K562 (cell line): ENCODE measurements at regions not wholly inside any gene's neighbourhood (a gene's known extent, or its start where the extent isn't known, plus 50 kb on each side); places are given as distances from the start of the nearest gene placed in this dataset.

Experiments
- ATAC-seq: fragments of 200-7000 bp; cut with Tn5 transposase; 3 replicates; pipeline ENCODE4 v1.9.1; 2020; ENCODE audit warnings: moderate library complexity
- BruUV-seq: library from RNA; stranded (reverse); fragments of 400-500 nt; replicated peaks from 2 replicates; lab custom pipeline; 2021; lab: Mats Ljungman, UMichigan
- CTCF ChIA-PET: fragments of 300-600 bp; formaldehyde crosslinking; extraction: SDS; loops from one replicate; lab custom pipeline; 2021; ENCODE audit warnings: low intra/inter-chr PET ratio; lab: Yijun Ruan, JAX
- POLR2A ChIA-PET: fragments of 300-600, 350-650 bp; sonication (Branson Sonifier 250); formaldehyde crosslinking; extraction: SDS; loops from one replicate; lab custom pipeline; 2021; ENCODE audit warnings: antibody characterized with exemption, inconsistent platforms; lab: Yijun Ruan, JAX
- DNase-seq, 4 experiments: peaks; one replicate each; pipeline versions ENCODE4 v3.0.0 to v3.0.0-alpha.2; 2011 to 2018; ENCODE audit warnings: low spot score in 3 of 4, mixed read lengths in 3 of 4; ENCODE audit errors: extremely low read depth in 1 of 4
- FAIRE-seq: peaks from 2 replicates; lab custom pipeline; 2011; peaks lifted over from hg19 to GRCh38; lab: Jason Lieb, UNC
- H2AFZ ChIP-seq: 2 replicates; pipeline ENCODE4 v1.6.0; 2011; ENCODE audit warnings: low read depth, low read length, control low read depth, inconsistent platforms
- H3K27ac ChIP-seq: fragments of 200-600 bp; 3 replicates; pipeline ENCODE4 v1.8.0; 2011; ENCODE audit warnings: low read depth, mild to moderate bottlenecking, control low read depth, inconsistent platforms, low read length, moderate library complexity, mixed read lengths; ENCODE audit errors: extremely low read depth
- H3K27me3 ChIP-seq, 2 experiments: fragments of 300-600 bp in 1 of 2; 2 replicates in 1 of 2; 3 replicates in 1 of 2; pipeline versions ENCODE4 v1.6.0 to v1.8.0; 2011; ENCODE audit warnings: inconsistent platforms in 2 of 2, low read length in 2 of 2, mild to moderate bottlenecking in 1 of 2, mixed read lengths in 1 of 2, moderate library complexity in 1 of 2; ENCODE audit not compliant: control insufficient read depth in 2 of 2, insufficient read depth in 2 of 2
- H3K36me3 ChIP-seq: fragments of 300-600 bp; 3 replicates; pipeline ENCODE4 v1.8.0; 2011; ENCODE audit warnings: mild to moderate bottlenecking, low read length, inconsistent platforms; ENCODE audit not compliant: control insufficient read depth, insufficient read depth
- H3K4me1 ChIP-seq, 2 experiments: fragments of 200-600 bp in 1 of 2; replicated peaks in 1 of 2; 2 replicates in 1 of 2; 3 replicates in 1 of 2; pipeline versions ENCODE4 v1.5.1 to v1.8.0; 2011; ENCODE audit warnings: inconsistent platforms in 2 of 2, low read length in 2 of 2, mild to moderate bottlenecking in 1 of 2, mixed read lengths in 1 of 2, moderate library complexity in 1 of 2; ENCODE audit not compliant: control insufficient read depth in 2 of 2, insufficient read depth in 2 of 2
- H3K4me2 ChIP-seq: 2 replicates; pipeline ENCODE4 v1.6.1; 2011; ENCODE audit warnings: low read length, control low read depth, inconsistent platforms, mixed read lengths; ENCODE audit not compliant: insufficient read depth
- H3K4me3 ChIP-seq: fragments of 200-600 bp; sonication (generic), shearing (Covaris generic); 2 replicates; pipeline ENCODE4 v1.5.1; 2016; ENCODE audit warnings: control low read depth, inconsistent platforms
- H3K79me2 ChIP-seq: fragments of 200-600 bp; 3 replicates; pipeline ENCODE4 v1.8.0; 2011; ENCODE audit warnings: low read length, inconsistent platforms; ENCODE audit not compliant: control insufficient read depth, insufficient read depth
- H3K9ac ChIP-seq, 2 experiments: 2 replicates each; pipeline versions ENCODE4 v1.6.0 to v1.6.1; 2011; ENCODE audit warnings: low read depth in 2 of 2, low read length in 2 of 2, control low read depth in 1 of 2, inconsistent platforms in 1 of 2, mild to moderate bottlenecking in 1 of 2, mixed read lengths in 1 of 2; ENCODE audit not compliant: insufficient read depth in 1 of 2
- H3K9me1 ChIP-seq: one replicate; pipeline ENCODE4 v1.6.0; 2011; ENCODE audit warnings: inconsistent platforms, mild to moderate bottlenecking, low read length, moderate library complexity; ENCODE audit not compliant: control insufficient read depth, insufficient read depth
- H3K9me3 ChIP-seq: replicated peaks from 2 replicates; pipeline ENCODE4 v1.5.1; 2011; ENCODE audit warnings: low read depth, low read length, inconsistent platforms; ENCODE audit not compliant: control insufficient read depth, insufficient read depth
- H4K20me1 ChIP-seq: replicated peaks from 2 replicates; pipeline ENCODE4 v1.6.1; 2011; ENCODE audit warnings: low read length, inconsistent platforms, mixed read lengths; ENCODE audit not compliant: control insufficient read depth, insufficient read depth
- CBX3 ChIP-seq, 2 experiments: IDR thresholded peaks; 1 replicate in 1 of 2; 2 replicates in 1 of 2; pipeline ENCODE4 v1.6.1; 2012; ENCODE audit warnings: inconsistent platforms in 2 of 2, low read length in 2 of 2, borderline replicate concordance in 1 of 2, control low read depth in 1 of 2
- FOXM1 ChIP-seq, 2 experiments: fragments of 450-650 bp in 1 of 2; sonication (generic) in 1 of 2; formaldehyde crosslinking in 1 of 2; IDR thresholded peaks; 2 replicates each; pipeline versions ENCODE4 v1.6.1 to v1.9.0; 2017 to 2022; ENCODE audit warnings: low read depth in 2 of 2, mild to moderate bottlenecking in 2 of 2, missing genetic modification reagents in 1 of 2, moderate library complexity in 1 of 2
- GATA2 ChIP-seq: sonication (generic); formaldehyde crosslinking; IDR thresholded peaks from 2 replicates; pipeline ENCODE4 v1.4.0; 2020; ENCODE audit warnings: mild to moderate bottlenecking, missing genetic modification reagents
- JUNB ChIP-seq: fragments of 450-650 bp; formaldehyde crosslinking; conservative IDR thresholded peaks from 2 replicates; pipeline ENCODE4 v1.4.0; 2020; ENCODE audit warnings: mild to moderate bottlenecking
- KDM4B ChIP-seq, 2 experiments: fragments of 450-650 bp in 1 of 2; sonication (generic) in 1 of 2; IDR thresholded peaks; 2 replicates each; pipeline ENCODE4 v1.6.1; 2016 to 2017; ENCODE audit warnings: borderline replicate concordance in 2 of 2, antibody characterized with exemption in 1 of 2, low read depth in 1 of 2, mild to moderate bottlenecking in 1 of 2
- PCBP1 ChIP-seq: fragments of 200-400 bp; formaldehyde crosslinking; IDR thresholded peaks from 2 replicates; pipeline ENCODE4 v1.6.1; 2018; ENCODE audit warnings: mild to moderate bottlenecking, low read depth, low read length; ENCODE audit not compliant: poor library complexity, severe bottlenecking
- RBFOX2 ChIP-seq: fragments of 200-400 bp; formaldehyde crosslinking; IDR thresholded peaks from 2 replicates; pipeline ENCODE4 v1.6.1; 2017; ENCODE audit warnings: low read depth, mild to moderate bottlenecking, low read length, moderate library complexity
- ZNF354B ChIP-seq: fragments of 250-450 bp; sonication (Bioruptor Pico); IDR thresholded peaks from 2 replicates; pipeline ENCODE4 v1.4.0; 2020
- ZNF77 ChIP-seq: fragments of 250-450 bp; sonication (Bioruptor Pico); IDR thresholded peaks from 2 replicates; pipeline ENCODE4 v1.5.0; 2020
- WGBS: fragments of 100-300 bp; shearing (Covaris generic); methylation state at CpG from one replicate; pipeline ENCODE4 v1.1.6; 2016; ENCODE audit warnings: low coverage, mixed read lengths; ENCODE audit not compliant: insufficient coverage; ENCODE audit errors: missing lambda C conversion rate; 5-methylcytosine and 5-hydroxymethylcytosine counted together
- in situ Hi-C: fragments of 300-500 bp; cut with MboI; formaldehyde crosslinking; loops from 4 replicates; pipeline ENCODE4 v1.15.0; 2018; ENCODE audit warnings: inconsistent platforms, mixed read lengths
- intact Hi-C: fragments of 100-400 bp; cut with micrococcal nuclease; formaldehyde crosslinking; loops from 2 replicates; pipeline ENCODE4 v1.14.2; 2022
- TF ChIP-seq, protein P1 (sequence below): fragments of 450-650 bp; formaldehyde crosslinking; conservative IDR thresholded peaks from 2 replicates; pipeline ENCODE4 v1.4.0; 2022; ENCODE audit warnings: mild to moderate bottlenecking, missing genetic modification characterization
- TF ChIP-seq, protein P2 (sequence below), 3 experiments: IDR thresholded peaks in 2 of 3; conservative IDR thresholded peaks in 1 of 3; 2 replicates each; pipeline ENCODE4 v1.5.1; 2011 to 2012; ENCODE audit warnings: low read length in 3 of 3, mild to moderate bottlenecking in 3 of 3, control low read depth in 2 of 3, improper control_type of control experiment in 1 of 3, inconsistent platforms in 1 of 3, low read depth in 1 of 3, mixed read lengths in 1 of 3, moderate library complexity in 1 of 3; ENCODE audit not compliant: insufficient read depth in 2 of 3
- TF ChIP-seq, protein P3 (sequence below): fragments of 250-450 bp; sonication (Bioruptor Pico); IDR thresholded peaks from 2 replicates; pipeline ENCODE4 v1.5.0; 2021
- TF ChIP-seq, protein P4 (sequence below): sonication (generic); formaldehyde crosslinking; IDR thresholded peaks from 2 replicates; pipeline ENCODE4 v1.8.0; 2022; ENCODE audit warnings: missing genetic modification reagents, mild to moderate bottlenecking, borderline replicate concordance
- TF ChIP-seq, protein P5 (sequence below): sonication (generic); formaldehyde crosslinking; IDR thresholded peaks from 2 replicates; pipeline ENCODE4 v1.8.0; 2022; ENCODE audit warnings: mild to moderate bottlenecking, low read depth, missing genetic modification reagents

DNA sequence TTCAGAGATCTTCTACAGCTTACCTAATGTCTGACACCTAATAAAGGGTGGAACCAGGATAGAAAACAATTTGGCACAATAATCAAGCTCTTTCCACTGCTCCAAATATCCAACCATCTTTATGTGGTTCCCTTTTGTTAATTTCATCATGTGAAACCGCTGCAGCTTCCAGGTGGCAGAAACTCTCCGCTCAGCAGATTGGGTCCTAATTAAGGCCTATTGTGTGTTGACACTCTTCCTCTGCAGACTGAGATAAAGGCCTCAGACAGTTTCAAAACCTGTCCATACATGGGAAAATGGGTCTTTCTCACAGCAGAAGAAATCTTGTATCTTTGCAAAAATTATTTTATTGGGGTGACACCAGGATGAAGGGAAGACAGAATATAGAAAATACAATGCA is 1002.4 kb upstream of the SEMA6D start:
- Histone ChIP-seq H3K9me1 (no peaks in the 10 kb centered on the region), H4K20me1 (no peaks in the 10 kb centered on the region), H3K9me3 (no peaks in the 10 kb centered on the region), H3K4me3 (no peak overlapping the region), H2AFZ (no peak overlapping the region), H3K4me2 (no peak overlapping the region), H3K79me2 (no peaks in the 10 kb centered on the region), H3K27me3 (no peaks in the 10 kb centered on the region), H3K9ac (no peak overlapping the region), H3K27ac (no peak overlapping the region), H3K36me3 (no peaks in the 10 kb centered on the region), H3K4me1 (no peaks in the 10 kb centered on the region)
- POLR2A ChIA-PET, result no interaction called here
- FAIRE-seq (no peak), ATAC-seq (no peak), DNase-seq (no peak)
- CTCF ChIA-PET, result no interaction called here
- no TSS peak for BruUV-seq
- intact Hi-C loops (no loop called here), in situ Hi-C loops (no loop called here)
- 0% methylated on average over 2 of the region's 2 CpGs for WGBS
- TF ChIP-seq ZNF77 (CRISPR knock-in tag), result no peak
- no peak for TF ChIP-seq JUNB (CRISPR knock-in tag)
- no peak for TF ChIP-seq PCBP1
- no peak for TF ChIP-seq RBFOX2
- no peak for TF ChIP-seq KDM4B (IDR thresholded peaks at IDR 0.05; ENCODE audit: borderline replicate concordance in 2 of 2, low read depth in 1 of 2)
- TF ChIP-seq GATA2 (CRISPR knock-in tag), result no peak
- TF ChIP-seq, protein P1, sequence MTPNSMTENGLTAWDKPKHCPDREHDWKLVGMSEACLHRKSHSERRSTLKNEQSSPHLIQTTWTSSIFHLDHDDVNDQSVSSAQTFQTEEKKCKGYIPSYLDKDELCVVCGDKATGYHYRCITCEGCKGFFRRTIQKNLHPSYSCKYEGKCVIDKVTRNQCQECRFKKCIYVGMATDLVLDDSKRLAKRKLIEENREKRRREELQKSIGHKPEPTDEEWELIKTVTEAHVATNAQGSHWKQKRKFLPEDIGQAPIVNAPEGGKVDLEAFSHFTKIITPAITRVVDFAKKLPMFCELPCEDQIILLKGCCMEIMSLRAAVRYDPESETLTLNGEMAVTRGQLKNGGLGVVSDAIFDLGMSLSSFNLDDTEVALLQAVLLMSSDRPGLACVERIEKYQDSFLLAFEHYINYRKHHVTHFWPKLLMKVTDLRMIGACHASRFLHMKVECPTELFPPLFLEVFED (CRISPR knock-in tag), result no peak
- TF ChIP-seq CBX3 (IDR thresholded peaks at IDR 0.05; ENCODE audit: borderline replicate concordance in 1 of 2, low read length in 2 of 2), result no peak
- TF ChIP-seq, protein P2, sequence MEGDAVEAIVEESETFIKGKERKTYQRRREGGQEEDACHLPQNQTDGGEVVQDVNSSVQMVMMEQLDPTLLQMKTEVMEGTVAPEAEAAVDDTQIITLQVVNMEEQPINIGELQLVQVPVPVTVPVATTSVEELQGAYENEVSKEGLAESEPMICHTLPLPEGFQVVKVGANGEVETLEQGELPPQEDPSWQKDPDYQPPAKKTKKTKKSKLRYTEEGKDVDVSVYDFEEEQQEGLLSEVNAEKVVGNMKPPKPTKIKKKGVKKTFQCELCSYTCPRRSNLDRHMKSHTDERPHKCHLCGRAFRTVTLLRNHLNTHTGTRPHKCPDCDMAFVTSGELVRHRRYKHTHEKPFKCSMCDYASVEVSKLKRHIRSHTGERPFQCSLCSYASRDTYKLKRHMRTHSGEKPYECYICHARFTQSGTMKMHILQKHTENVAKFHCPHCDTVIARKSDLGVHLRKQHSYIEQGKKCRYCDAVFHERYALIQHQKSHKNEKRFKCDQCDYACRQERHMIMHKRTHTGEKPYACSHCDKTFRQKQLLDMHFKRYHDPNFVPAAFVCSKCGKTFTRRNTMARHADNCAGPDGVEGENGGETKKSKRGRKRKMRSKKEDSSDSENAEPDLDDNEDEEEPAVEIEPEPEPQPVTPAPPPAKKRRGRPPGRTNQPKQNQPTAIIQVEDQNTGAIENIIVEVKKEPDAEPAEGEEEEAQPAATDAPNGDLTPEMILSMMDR (IDR thresholded peaks at IDR 0.05 in 2 of 3, conservative IDR thresholded peaks at IDR 0.05 in 1 of 3; ENCODE audit: insufficient read depth in 2 of 3, low read depth in 1 of 3, low read length in 3 of 3), result no peak
- no peak for TF ChIP-seq FOXM1 (IDR thresholded peaks at IDR 0.05; ENCODE audit: low read depth)
- TF ChIP-seq FOXM1 (CRISPR knock-in tag; IDR thresholded peaks at IDR 0.05; ENCODE audit: low read depth), result no peak
- TF ChIP-seq, protein P3, sequence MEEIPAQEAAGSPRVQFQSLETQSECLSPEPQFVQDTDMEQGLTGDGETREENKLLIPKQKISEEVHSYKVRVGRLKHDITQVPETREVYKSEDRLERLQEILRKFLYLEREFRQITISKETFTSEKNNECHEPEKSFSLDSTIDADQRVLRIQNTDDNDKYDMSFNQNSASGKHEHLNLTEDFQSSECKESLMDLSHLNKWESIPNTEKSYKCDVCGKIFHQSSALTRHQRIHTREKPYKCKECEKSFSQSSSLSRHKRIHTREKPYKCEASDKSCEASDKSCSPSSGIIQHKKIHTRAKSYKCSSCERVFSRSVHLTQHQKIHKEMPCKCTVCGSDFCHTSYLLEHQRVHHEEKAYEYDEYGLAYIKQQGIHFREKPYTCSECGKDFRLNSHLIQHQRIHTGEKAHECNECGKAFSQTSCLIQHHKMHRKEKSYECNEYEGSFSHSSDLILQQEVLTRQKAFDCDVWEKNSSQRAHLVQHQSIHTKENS (CRISPR knock-in tag), result no peak
- TF ChIP-seq ZNF354B (CRISPR knock-in tag), result no peak
- TF ChIP-seq, protein P4, sequence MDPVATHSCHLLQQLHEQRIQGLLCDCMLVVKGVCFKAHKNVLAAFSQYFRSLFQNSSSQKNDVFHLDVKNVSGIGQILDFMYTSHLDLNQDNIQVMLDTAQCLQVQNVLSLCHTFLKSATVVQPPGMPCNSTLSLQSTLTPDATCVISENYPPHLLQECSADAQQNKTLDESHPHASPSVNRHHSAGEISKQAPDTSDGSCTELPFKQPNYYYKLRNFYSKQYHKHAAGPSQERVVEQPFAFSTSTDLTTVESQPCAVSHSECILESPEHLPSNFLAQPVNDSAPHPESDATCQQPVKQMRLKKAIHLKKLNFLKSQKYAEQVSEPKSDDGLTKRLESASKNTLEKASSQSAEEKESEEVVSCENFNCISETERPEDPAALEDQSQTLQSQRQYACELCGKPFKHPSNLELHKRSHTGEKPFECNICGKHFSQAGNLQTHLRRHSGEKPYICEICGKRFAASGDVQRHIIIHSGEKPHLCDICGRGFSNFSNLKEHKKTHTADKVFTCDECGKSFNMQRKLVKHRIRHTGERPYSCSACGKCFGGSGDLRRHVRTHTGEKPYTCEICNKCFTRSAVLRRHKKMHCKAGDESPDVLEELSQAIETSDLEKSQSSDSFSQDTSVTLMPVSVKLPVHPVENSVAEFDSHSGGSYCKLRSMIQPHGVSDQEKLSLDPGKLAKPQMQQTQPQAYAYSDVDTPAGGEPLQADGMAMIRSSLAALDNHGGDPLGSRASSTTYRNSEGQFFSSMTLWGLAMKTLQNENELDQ (CRISPR knock-in tag), result no peak
- TF ChIP-seq, protein P5, sequence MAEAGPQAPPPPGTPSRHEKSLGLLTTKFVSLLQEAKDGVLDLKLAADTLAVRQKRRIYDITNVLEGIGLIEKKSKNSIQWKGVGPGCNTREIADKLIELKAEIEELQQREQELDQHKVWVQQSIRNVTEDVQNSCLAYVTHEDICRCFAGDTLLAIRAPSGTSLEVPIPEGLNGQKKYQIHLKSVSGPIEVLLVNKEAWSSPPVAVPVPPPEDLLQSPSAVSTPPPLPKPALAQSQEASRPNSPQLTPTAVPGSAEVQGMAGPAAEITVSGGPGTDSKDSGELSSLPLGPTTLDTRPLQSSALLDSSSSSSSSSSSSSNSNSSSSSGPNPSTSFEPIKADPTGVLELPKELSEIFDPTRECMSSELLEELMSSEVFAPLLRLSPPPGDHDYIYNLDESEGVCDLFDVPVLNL (CRISPR knock-in tag), result no peak
